CD4-positive, alpha-beta memory T cell (primary cell): ENCODE measurements at regions not wholly inside any gene's neighbourhood (a gene's known extent, or its start where the extent isn't known, plus 50 kb on each side); places are given as distances from the start of the nearest gene placed in this dataset.

ENCODE experiments used
- CTCF ChIA-PET: fragments of 350-600 bp; sonication (Branson Sonifier 250); formaldehyde crosslinking; loops from one replicate; lab custom pipeline; 2021; ENCODE audit warnings: inconsistent platforms; ENCODE audit not compliant: partially characterized antibody; lab: Charles Lee
- POLR2A ChIA-PET: fragments of 350-600 bp; sonication (Branson Sonifier 250); formaldehyde crosslinking; loops from one replicate; lab custom pipeline; 2021; ENCODE audit not compliant: partially characterized antibody; lab: Charles Lee
- DNase-seq, 5 donors: peaks; one replicate each; pipeline versions ENCODE4 v3.0.0 to v3.0.0-alpha.2; 2020 to 2022; ENCODE audit warnings: mixed read lengths in 1 of 5
- H3K27ac ChIP-seq: one replicate; pipeline ENCODE4 v1.7.0; 2013; ENCODE audit warnings: low read depth, low read length
- H3K27me3 ChIP-seq: 2 replicates; pipeline ENCODE4 v1.7.0; 2013; ENCODE audit warnings: mild to moderate bottlenecking, low read length, moderate library complexity; ENCODE audit not compliant: insufficient read depth
- H3K36me3 ChIP-seq: 2 replicates; pipeline ENCODE4 v1.7.0; 2013; ENCODE audit warnings: mild to moderate bottlenecking, low read length, moderate library complexity; ENCODE audit not compliant: insufficient read depth
- H3K4me1 ChIP-seq: 2 replicates; pipeline ENCODE4 v1.7.0; 2013; ENCODE audit warnings: mild to moderate bottlenecking, low read length, moderate library complexity; ENCODE audit not compliant: insufficient read depth
- H3K4me3 ChIP-seq, 2 donors: one replicate each; pipeline ENCODE4 v1.7.0; 2013; ENCODE audit warnings: low read length in 2 of 2, mild to moderate bottlenecking in 1 of 2
- H3K9me3 ChIP-seq, 2 donors: one replicate each; pipeline ENCODE4 v1.7.0; 2013; ENCODE audit warnings: low read length in 2 of 2, control low read depth in 1 of 2; ENCODE audit not compliant: control insufficient read depth in 1 of 2
- H3K27ac Mint-ChIP-seq, 7 donors: one replicate each; pipeline ENCODE4 v1.8.0; 2020 to 2021; ENCODE audit warnings: mixed read lengths in 7 of 7, mild to moderate bottlenecking in 6 of 7, inconsistent platforms in 3 of 7, moderate library complexity in 3 of 7
- H3K27me3 Mint-ChIP-seq, 2 donors: one replicate each; pipeline ENCODE4 v1.8.0; 2020 to 2021; ENCODE audit warnings: mixed read lengths in 2 of 2
- H3K36me3 Mint-ChIP-seq, 2 donors: one replicate each; pipeline ENCODE4 v1.8.0; 2020 to 2021; ENCODE audit warnings: mixed read lengths in 2 of 2, inconsistent platforms in 1 of 2, mild to moderate bottlenecking in 1 of 2
- H3K4me1 Mint-ChIP-seq, 4 donors: one replicate each; pipeline ENCODE4 v1.8.0; 2020 to 2021; ENCODE audit warnings: mixed read lengths in 4 of 4, mild to moderate bottlenecking in 1 of 4
- H3K4me3 Mint-ChIP-seq, 8 donors: one replicate each; pipeline ENCODE4 v1.8.0; 2020 to 2021; ENCODE audit warnings: mixed read lengths in 8 of 8, mild to moderate bottlenecking in 7 of 8, moderate library complexity in 6 of 8, inconsistent platforms in 3 of 8
- H3K9me3 Mint-ChIP-seq, 8 donors: one replicate each; pipeline ENCODE4 v1.8.0; 2020 to 2021; ENCODE audit warnings: mixed read lengths in 8 of 8, mild to moderate bottlenecking in 5 of 8, inconsistent platforms in 3 of 8, moderate library complexity in 1 of 8
- intact Hi-C: fragments of 100-400 bp; cut with micrococcal nuclease; formaldehyde crosslinking; loops from one replicate; pipeline ENCODE4 v1.15.1; 2023

DNA sequence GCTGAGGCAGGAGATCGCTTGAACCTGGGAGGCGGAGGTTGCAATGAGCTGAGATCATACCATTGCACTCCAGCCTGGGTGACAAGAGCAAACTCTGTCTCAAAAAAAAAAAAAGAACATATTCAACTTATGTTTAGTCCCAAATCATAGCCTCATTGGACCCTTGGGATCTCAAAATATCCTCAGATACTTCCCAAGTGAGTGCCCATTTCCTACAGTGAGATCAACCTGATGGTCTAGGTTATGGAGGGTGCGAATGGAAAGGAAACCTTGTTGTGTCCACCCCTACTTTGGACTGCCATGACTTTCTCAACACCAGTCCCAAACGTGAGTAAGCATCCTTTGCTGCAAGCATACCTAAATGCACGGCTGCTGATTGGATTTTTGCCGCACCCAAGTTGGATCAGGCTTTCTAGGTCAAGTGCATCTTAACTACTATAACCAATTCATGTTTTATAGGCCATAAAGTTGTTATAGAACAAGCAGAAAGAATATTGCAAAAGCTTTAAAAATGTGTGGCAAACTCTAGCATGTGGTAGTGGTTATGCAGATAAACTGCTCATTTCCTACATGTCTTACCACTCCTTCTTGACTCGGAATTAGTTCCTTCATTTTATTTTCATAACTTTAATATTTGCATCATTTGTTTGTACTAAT is 131.2 kb downstream of the PLEKHG1 start:
- no peak overlapping the region for H3K4me3 Mint-ChIP-seq
- no peaks in the 10 kb centered on the region for H3K9me3 ChIP-seq
- ChIA-PET POLR2A (no interaction called here), CTCF (no interaction called here)
- H3K4me3 ChIP-seq = no peak overlapping the region
- H3K27me3 Mint-ChIP-seq = peaks cover 0 to 2% of the 10 kb centered on the region in 2 donors
- intact Hi-C loops = no loop called here
- peaks cover 0 to 6% of the 10 kb centered on the region in 2 donors for H3K36me3 Mint-ChIP-seq
- H3K27me3 ChIP-seq = no peaks in the 10 kb centered on the region
- no peaks in the 10 kb centered on the region for H3K9me3 Mint-ChIP-seq
- no peaks in the 10 kb centered on the region for H3K4me1 ChIP-seq
- H3K4me1 Mint-ChIP-seq = peaks cover 0 to 2% (median 0%) of the 10 kb centered on the region in 4 donors
- DNase-seq = no peak
- no peaks in the 10 kb centered on the region for H3K36me3 ChIP-seq
- H3K27ac Mint-ChIP-seq = no peak overlapping the region
- no peak overlapping the region for H3K27ac ChIP-seq

DNA sequence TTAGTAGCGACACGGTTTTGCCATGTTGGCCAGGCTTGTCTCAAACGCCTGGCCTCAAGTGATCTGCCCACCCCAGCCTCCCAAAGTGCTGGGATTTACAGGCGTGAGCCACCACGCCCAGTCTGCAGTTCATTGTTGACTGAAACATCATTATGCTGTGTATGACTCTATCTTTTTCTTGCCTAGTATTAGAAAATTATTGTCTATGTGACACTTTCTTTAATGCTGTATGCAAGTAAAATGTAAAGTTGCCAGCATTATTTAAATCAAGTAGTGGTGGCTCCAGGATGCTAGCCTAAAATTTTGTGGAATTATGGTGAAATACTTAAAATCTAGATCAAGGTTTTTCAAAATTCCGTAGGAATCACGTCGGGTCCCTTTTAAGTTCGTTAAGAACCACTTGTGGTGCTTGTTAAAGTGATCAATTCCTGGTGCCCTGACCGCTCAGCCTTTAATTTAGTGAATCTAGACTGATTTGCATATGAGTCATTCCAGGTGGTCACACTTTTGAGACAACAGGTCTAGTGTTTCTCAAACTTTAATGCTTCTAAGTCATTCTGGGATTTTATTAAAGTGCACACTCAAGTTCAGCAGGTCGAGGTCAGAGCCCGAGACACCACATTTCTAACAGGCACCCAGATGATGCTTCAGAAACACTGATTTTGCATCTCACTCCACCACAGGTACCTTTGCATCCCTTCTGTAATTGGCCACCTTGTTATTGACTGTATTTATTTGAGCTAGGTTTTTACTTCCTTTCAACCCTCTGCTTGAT is 132.6 kb upstream of the MTHFD1L start:
- no peak overlapping the region for H3K4me3 ChIP-seq
- no peaks in the 10 kb centered on the region for H3K36me3 ChIP-seq
- Mint-ChIP-seq H3K27ac (no peak overlapping the region), H3K36me3 (peaks cover 0 to 6% of the 10 kb centered on the region in 2 donors), H3K4me1 (peaks cover 0 to 2% (median 0%) of the 10 kb centered on the region in 4 donors), H3K4me3 (no peak overlapping the region), H3K27me3 (no peaks in the 10 kb centered on the region), H3K9me3 (no peaks in the 10 kb centered on the region)
- no peaks in the 10 kb centered on the region for H3K9me3 ChIP-seq
- H3K4me1 ChIP-seq = no peaks in the 10 kb centered on the region
- ChIA-PET CTCF (no interaction called here), POLR2A (interaction anchor here (0.6 kb wide), 1 partner anchor 263 kb away, joined by 3 read pairs; no protein-coding TSS in a partner anchor)
- H3K27ac ChIP-seq = no peak overlapping the region
- no peaks in the 10 kb centered on the region for H3K27me3 ChIP-seq
- intact Hi-C loops = no loop called here
- DNase-seq = no peak

DNA sequence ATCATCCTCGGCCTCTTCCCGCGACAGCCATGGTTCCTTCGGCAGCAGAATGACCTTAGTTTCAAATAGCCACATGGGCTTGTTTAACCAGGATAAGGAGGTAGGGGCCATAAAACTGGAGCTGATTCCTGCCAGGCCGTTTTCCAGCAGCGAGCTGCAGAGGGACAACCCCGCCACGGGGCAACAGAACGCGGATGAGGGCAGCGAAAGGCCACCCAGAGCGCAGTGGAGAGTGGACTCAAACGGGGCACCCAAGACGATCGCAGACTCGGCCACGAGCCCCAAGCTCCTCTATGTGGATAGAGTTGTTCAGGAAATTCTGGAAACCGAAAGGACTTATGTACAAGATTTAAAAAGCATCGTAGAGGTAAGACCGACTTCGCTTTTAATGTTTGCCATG is 131.8 kb upstream of the MTHFD1L start:
- ChIA-PET CTCF (interaction anchor here (0.6 kb wide), 1 partner anchor 456 kb away, joined by 3 read pairs; no protein-coding TSS in a partner anchor), POLR2A (no interaction called here)
- Histone ChIP-seq H3K36me3 (no peaks in the 10 kb centered on the region), H3K27me3 (no peaks in the 10 kb centered on the region), H3K4me1 (no peaks in the 10 kb centered on the region), H3K9me3 (no peaks in the 10 kb centered on the region), H3K4me3 (no peak overlapping the region), H3K27ac (no peak overlapping the region)
- intact Hi-C loops = no loop called here
- H3K27ac Mint-ChIP-seq = no peak overlapping the region
- DNase-seq = no peak
- peaks cover 0 to 6% of the 10 kb centered on the region in 2 donors for H3K36me3 Mint-ChIP-seq
- peaks cover 0 to 2% (median 0%) of the 10 kb centered on the region in 4 donors for H3K4me1 Mint-ChIP-seq
- no peaks in the 10 kb centered on the region for H3K9me3 Mint-ChIP-seq
- H3K27me3 Mint-ChIP-seq = no peaks in the 10 kb centered on the region
- H3K4me3 Mint-ChIP-seq = no peak overlapping the region

DNA sequence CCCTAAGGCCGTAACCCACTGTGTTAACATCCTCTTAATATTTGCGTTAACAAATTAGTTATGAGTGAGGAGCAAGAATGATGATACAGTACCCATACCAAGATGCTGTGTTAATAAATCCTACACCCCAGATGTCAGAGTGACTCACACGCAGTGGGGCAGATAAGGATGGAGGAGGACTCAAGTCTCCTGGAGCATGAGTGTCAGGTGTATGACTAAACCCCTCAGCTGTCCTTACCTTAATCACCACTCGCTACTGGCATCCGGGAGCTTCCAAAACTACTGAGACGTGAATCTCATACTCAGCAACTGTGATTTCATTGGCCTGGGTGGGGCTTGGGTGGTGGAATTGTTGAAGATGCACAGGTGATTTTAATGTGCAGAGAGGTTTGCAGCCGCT is 131.3 kb upstream of the MTHFD1L start:
- CTCF ChIA-PET = interaction anchor here (0.6 kb wide), 1 partner anchor 457 kb away, joined by 3 read pairs; no protein-coding TSS in a partner anchor

DNA sequence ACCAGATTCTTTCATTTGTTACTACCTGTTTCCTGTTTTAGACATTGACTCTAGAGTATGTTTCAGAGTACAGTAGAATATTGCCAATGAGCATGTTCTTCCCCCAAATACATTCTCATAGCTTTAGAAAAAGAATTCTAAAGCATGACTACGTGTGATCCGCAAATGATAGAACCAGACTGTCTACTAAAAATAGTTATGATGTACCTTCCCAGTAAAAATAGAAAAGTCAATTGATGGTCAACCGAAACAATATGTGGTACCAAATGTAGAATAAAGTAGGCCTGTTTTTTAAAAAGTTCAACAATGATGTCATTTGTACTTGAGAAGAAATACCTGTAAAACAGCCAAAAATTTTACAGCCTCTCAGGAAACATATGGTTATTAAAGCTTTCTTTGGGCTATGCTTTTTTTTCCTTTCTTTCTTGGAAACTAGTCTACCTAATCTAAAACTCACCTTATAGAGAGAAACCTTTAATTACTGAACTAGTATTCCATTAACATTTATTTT is 130.1 kb upstream of the MTHFD1L start:
- Histone ChIP-seq H3K4me1 (no peaks in the 10 kb centered on the region), H3K27ac (no peak overlapping the region), H3K27me3 (no peaks in the 10 kb centered on the region), H3K9me3 (no peaks in the 10 kb centered on the region), H3K4me3 (no peak overlapping the region), H3K36me3 (no peaks in the 10 kb centered on the region)
- no peak for DNase-seq
- peaks cover 0 to 6% of the 10 kb centered on the region in 2 donors for H3K36me3 Mint-ChIP-seq
- ChIA-PET POLR2A (no interaction called here), CTCF (no interaction called here)
- H3K9me3 Mint-ChIP-seq = no peaks in the 10 kb centered on the region
- H3K4me1 Mint-ChIP-seq = no peaks in the 10 kb centered on the region
- H3K27me3 Mint-ChIP-seq = no peaks in the 10 kb centered on the region
- no peak overlapping the region for H3K4me3 Mint-ChIP-seq
- H3K27ac Mint-ChIP-seq = no peak overlapping the region
- intact Hi-C loops = no loop called here

More for the DNA sequence above, 131.3 kb upstream of the MTHFD1L start:
- Histone ChIP-seq H3K4me3 (no peak overlapping the region), H3K27ac (no peak overlapping the region), H3K4me1 (no peaks in the 10 kb centered on the region), H3K27me3 (no peaks in the 10 kb centered on the region), H3K36me3 (no peaks in the 10 kb centered on the region), H3K9me3 (no peaks in the 10 kb centered on the region)
- no peak overlapping the region for H3K27ac Mint-ChIP-seq
- H3K4me3 Mint-ChIP-seq = no peak overlapping the region
- DNase-seq = no peak
- H3K36me3 Mint-ChIP-seq = peaks cover 0 to 6% of the 10 kb centered on the region in 2 donors
- POLR2A ChIA-PET = no interaction called here
- intact Hi-C loops = no loop called here
- H3K4me1 Mint-ChIP-seq = peaks cover 0 to 2% (median 0%) of the 10 kb centered on the region in 4 donors
- H3K9me3 Mint-ChIP-seq = no peaks in the 10 kb centered on the region
- H3K27me3 Mint-ChIP-seq = no peaks in the 10 kb centered on the region

DNA sequence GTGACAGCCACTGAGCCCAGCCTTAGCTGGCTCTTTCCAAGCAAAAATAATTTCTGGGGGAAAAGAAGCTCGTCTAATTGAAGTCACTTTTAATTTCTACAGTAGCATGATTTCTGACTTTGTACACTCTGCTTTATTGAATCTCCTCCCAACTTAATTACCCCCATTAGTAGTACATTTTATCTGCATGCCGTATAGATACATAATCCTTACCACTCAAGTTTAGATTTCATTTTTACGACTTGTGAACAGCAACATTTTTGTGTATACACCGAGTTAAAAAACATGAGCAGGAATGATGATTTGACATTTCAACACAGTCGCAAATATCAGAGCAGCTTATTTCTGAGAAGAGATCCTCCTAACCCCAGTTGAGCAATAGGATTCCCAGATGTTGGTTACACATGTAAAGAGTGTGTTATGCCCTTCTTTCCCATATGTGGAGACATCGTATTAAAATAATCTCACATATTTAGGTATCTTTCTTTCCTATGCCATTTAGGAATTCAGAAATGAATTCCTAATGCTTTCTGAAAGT is 127.3 kb upstream of the MTHFD1L start:
- Histone ChIP-seq H3K9me3 (no peaks in the 10 kb centered on the region), H3K36me3 (no peaks in the 10 kb centered on the region), H3K4me3 (no peak overlapping the region), H3K27ac (no peak overlapping the region), H3K27me3 (no peaks in the 10 kb centered on the region), H3K4me1 (no peaks in the 10 kb centered on the region)
- H3K27me3 Mint-ChIP-seq = no peaks in the 10 kb centered on the region
- H3K4me3 Mint-ChIP-seq = no peak overlapping the region
- H3K4me1 Mint-ChIP-seq = no peaks in the 10 kb centered on the region
- intact Hi-C loops = no loop called here
- POLR2A ChIA-PET = no interaction called here
- CTCF ChIA-PET = interaction anchor here (1.1 to 1.6 kb wide), 2 partner anchors 9 to 12 kb away, joined by 3 read pairs; no protein-coding TSS in a partner anchor
- H3K9me3 Mint-ChIP-seq = no peaks in the 10 kb centered on the region
- no peak for DNase-seq
- no peak overlapping the region for H3K27ac Mint-ChIP-seq
- peaks cover 0 to 6% of the 10 kb centered on the region in 2 donors for H3K36me3 Mint-ChIP-seq

DNA sequence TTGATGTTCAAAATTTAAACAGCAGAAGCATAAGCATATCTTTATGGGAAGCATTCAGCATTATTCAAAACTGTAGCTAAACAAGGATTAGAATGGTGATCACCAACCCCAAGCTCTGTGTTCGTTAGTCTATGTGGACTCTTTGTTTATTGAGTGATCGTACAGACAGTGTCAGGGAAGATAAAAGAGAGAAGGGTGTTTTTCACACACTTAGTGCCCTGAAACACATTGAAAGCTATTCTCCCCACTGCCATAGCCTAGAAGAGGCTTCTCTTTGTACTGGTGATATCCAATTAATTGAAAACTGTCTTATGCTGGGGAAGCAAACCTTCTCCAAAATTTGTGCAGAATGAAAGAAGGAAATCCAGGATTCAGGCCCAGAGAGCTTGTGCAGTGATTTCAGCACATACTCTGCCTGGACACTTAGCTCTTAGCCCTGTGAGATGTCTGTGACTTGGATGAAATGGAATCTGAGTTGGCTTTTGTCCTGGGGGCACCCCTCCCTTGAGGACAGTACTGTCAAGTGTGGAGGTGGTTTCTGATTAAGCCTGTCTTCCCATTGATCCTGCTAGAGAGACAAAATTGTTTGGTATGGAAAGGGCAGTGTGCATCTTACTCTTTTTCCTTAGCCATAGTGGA is 125.7 kb upstream of the MTHFD1L start:
- Mint-ChIP-seq H3K27me3 (no peaks in the 10 kb centered on the region), H3K4me3 (no peak overlapping the region), H3K4me1 (no peaks in the 10 kb centered on the region), H3K27ac (no peak overlapping the region), H3K9me3 (no peaks in the 10 kb centered on the region), H3K36me3 (no peaks in the 10 kb centered on the region)
- Histone ChIP-seq H3K9me3 (no peaks in the 10 kb centered on the region), H3K4me3 (no peak overlapping the region), H3K27ac (no peak overlapping the region), H3K4me1 (no peaks in the 10 kb centered on the region), H3K27me3 (no peaks in the 10 kb centered on the region), H3K36me3 (no peaks in the 10 kb centered on the region)
- intact Hi-C loops = no loop called here
- CTCF ChIA-PET = interaction anchor here (1.1 to 1.9 kb wide), 3 partner anchors 14 to 321 kb away, joined by 3 to 16 read pairs (median 3); no protein-coding TSS in a partner anchor
- POLR2A ChIA-PET = no interaction called here
- no peak for DNase-seq
